ENCODE measurements at regions not wholly inside any gene's neighbourhood (a gene's known extent, or its start where the extent isn't known, plus 50 kb on each side); places are given as distances from the start of the nearest gene placed in this dataset.

DNA sequence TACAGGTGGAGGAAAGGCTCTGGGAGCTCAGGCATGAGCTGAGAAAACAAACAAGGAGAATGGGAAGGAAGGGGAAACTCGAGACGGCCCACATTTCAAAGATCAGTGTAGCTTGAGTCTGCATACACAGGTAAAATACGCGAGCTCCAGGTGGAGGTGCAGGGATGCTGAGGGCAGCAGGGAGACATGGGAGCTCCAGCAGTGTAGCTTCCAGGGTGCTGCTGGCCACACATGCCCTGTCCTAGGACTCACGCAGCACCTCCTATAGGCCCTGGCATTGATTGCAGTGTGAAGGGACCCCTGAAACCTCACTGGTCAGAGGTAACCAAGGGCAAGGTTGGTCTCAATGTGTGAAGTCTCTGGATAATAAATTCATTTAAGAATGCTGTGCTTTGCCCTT, 362.8 kb upstream of the HS6ST1 start:
- no peak for TF ChIP-seq POLR2A (IDR thresholded peaks at IDR 0.05)
- TF ChIP-seq, protein P1, sequence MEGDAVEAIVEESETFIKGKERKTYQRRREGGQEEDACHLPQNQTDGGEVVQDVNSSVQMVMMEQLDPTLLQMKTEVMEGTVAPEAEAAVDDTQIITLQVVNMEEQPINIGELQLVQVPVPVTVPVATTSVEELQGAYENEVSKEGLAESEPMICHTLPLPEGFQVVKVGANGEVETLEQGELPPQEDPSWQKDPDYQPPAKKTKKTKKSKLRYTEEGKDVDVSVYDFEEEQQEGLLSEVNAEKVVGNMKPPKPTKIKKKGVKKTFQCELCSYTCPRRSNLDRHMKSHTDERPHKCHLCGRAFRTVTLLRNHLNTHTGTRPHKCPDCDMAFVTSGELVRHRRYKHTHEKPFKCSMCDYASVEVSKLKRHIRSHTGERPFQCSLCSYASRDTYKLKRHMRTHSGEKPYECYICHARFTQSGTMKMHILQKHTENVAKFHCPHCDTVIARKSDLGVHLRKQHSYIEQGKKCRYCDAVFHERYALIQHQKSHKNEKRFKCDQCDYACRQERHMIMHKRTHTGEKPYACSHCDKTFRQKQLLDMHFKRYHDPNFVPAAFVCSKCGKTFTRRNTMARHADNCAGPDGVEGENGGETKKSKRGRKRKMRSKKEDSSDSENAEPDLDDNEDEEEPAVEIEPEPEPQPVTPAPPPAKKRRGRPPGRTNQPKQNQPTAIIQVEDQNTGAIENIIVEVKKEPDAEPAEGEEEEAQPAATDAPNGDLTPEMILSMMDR (IDR thresholded peaks at IDR 0.05): no peak
- DNase-seq: no peak
- no peak overlapping the region for H3K27ac ChIP-seq
- H3K27me3 ChIP-seq: no peaks in the 10 kb centered on the region
- H3K4me1 ChIP-seq: no peaks in the 10 kb centered on the region
- no peaks in the 10 kb centered on the region for H3K9me3 ChIP-seq
- no peaks in the 10 kb centered on the region for H3K36me3 ChIP-seq (ENCODE audit: low read depth, missing control alignments)
- intact Hi-C loops (cut with DNase I; ENCODE audit: low total_unique reads): no loop called here
- H3K4me3 ChIP-seq: no peak overlapping the region
- WGBS, 2 donors: 77 to 82% methylated on average over 5 of the region's 5 CpGs

DNA sequence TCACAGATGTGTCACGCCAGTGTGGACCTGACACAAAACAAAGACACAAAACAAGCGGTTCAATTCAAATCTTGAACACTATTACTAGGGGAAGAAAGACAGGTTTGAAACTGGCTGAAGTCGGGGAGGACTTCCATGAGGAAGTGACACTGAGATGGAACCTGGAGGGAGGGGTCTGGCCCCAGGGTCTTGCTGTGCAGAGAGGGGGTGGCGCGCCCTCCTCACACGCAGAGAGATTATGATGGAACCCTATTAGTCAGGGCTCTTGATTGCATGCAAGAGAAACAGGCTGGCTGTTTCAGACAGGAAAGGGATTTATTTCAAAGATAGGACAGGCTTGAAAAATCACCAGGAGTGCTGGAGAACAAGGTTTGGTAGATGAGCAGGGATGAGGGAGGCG, 363.6 kb upstream of the HS6ST1 start:
- H3K4me1 ChIP-seq: no peaks in the 10 kb centered on the region
- H3K9me3 ChIP-seq: no peaks in the 10 kb centered on the region
- 91 to 97% methylated on average over 6 to 7 of the region's 7 CpGs for WGBS, 2 donors
- no peak overlapping the region for H3K27ac ChIP-seq
- TF ChIP-seq POLR2A (IDR thresholded peaks at IDR 0.05): no peak
- TF ChIP-seq, protein P1 (IDR thresholded peaks at IDR 0.05): no peak
- H3K4me3 ChIP-seq: no peak overlapping the region
- no peaks in the 10 kb centered on the region for H3K27me3 ChIP-seq
- intact Hi-C loops (cut with DNase I; ENCODE audit: low total_unique reads): no loop called here
- DNase-seq: no peak
- no peaks in the 10 kb centered on the region for H3K36me3 ChIP-seq (ENCODE audit: low read depth, missing control alignments)

DNA sequence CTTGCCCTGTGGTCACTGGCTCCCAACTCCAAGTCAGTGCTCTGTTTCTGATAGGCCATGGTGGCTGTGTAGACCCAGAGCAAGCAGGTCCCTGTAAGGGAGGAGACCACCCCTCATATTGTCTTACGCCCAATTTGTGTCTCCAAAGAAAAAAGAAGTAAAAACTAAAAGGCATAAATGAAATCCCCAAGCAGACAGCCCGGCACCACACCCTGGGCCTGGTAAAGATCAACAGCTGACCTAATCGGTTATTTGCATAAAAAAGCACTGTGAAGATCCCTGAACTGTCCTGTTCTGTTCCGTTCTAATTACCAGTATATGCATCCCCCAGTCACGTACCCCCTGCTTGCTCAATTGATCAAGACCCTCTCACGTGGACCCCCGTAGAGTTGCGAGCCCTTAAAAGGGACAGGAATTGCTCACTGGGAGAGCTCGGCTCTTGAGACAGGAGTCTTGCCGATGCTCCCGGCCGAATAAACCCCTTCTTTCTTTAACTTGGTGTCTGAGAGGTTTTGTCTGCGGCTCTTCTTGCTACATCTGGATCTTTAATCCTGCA, 364.1 kb upstream of the HS6ST1 start:
- WGBS, 2 donors: 95 to 96% methylated on average over 13 of the region's 13 CpGs
- Histone ChIP-seq H3K4me1 (no peaks in the 10 kb centered on the region), H3K9me3 (no peaks in the 10 kb centered on the region), H3K27me3 (no peaks in the 10 kb centered on the region), H3K4me3 (no peak overlapping the region), H3K27ac (no peak overlapping the region), H3K36me3 (ENCODE audit: low read depth, missing control alignments) (no peaks in the 10 kb centered on the region)
- intact Hi-C loops (cut with DNase I; ENCODE audit: low total_unique reads): no loop called here
- TF ChIP-seq, protein P1 (IDR thresholded peaks at IDR 0.05): no peak
- no peak for DNase-seq

DNA sequence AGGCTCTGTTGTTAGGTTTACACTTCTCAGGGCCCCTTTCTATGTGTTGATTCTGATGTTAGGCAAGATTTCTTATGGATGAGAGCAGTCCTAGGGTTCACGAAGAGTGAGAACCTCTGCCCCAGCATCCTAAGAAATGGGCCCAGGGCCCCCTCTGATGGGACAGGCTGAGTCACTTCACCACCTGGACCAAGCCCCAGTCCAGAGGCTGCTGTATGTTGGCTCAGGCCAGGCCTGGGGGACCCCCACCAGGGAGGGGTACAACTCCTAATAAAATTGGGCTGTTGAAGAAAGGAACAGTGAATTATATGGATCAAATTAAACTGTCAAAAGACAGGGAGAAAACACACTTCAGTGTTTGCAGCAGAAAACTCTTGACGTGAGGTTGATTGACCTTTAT, 365.9 kb upstream of the HS6ST1 start:
- WGBS, 2 donors: 93 to 98% methylated on average over 2 of the region's 2 CpGs
- DNase-seq: no peak
- intact Hi-C loops (cut with DNase I; ENCODE audit: low total_unique reads): no loop called here
- Histone ChIP-seq H3K4me3 (no peak overlapping the region), H3K4me1 (no peaks in the 10 kb centered on the region), H3K9me3 (no peaks in the 10 kb centered on the region), H3K36me3 (ENCODE audit: low read depth, missing control alignments) (no peaks in the 10 kb centered on the region), H3K27me3 (no peaks in the 10 kb centered on the region), H3K27ac (no peak overlapping the region)
- TF ChIP-seq POLR2A (IDR thresholded peaks at IDR 0.05): no peak
- TF ChIP-seq, protein P1 (IDR thresholded peaks at IDR 0.05): no peak

DNA sequence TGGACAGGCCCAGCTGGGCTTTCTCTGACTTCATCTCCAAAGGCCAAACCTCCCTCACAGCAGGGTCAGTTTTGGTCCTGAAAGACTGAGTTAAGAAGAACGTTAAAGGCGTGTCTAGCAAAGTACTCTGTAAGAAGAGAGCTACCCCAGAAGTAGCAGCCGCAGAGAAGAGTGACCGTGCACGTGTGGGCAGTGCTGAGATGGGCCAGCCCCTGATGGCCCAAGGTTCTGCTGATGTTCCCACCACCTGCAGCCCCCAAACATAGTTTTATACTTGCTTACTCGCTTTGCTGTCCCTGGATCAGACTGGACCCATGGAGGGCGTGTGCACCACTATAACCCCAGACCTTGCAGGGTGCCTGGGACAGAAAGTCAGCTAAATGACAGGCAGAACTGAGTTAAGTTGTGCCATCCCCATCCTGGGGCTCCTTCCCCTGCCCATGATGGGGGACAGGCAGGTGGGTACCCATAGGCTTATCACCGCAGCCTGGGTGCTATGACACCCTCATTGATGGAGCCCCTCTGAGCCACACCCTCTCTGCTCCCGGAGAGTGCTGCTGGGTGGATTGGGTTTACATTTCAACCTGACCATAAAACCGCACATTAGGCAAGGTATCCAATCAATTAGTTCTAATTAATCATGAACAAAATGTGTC, 367.3 kb upstream of the HS6ST1 start:
- Histone ChIP-seq H3K27ac (no peak overlapping the region), H3K9me3 (no peaks in the 10 kb centered on the region), H3K4me3 (no peak overlapping the region), H3K4me1 (no peaks in the 10 kb centered on the region), H3K27me3 (no peaks in the 10 kb centered on the region), H3K36me3 (ENCODE audit: low read depth, missing control alignments) (no peaks in the 10 kb centered on the region)
- 84 to 93% methylated on average over 5 to 10 of the region's 10 CpGs for WGBS, 2 donors
- TF ChIP-seq POLR2A (IDR thresholded peaks at IDR 0.05): no peak
- TF ChIP-seq, protein P1 (IDR thresholded peaks at IDR 0.05): no peak
- intact Hi-C loops (cut with DNase I; ENCODE audit: low total_unique reads): no loop called here
- DNase-seq: no peak

Data from testis (tissue), 2 donors.